PC-3 (cell line): ENCODE measurements at regions not wholly inside any gene's neighbourhood (a gene's known extent, or its start where the extent isn't known, plus 50 kb on each side); places are given as distances from the start of the nearest gene placed in this dataset.

Experiments
- EZH2 ChIP-seq: fragments of 300-600 bp; sonication (generic); IDR thresholded peaks from one replicate; pipeline ENCODE4 v1.6.1; 2017; ENCODE audit warnings: antibody characterized with exemption, mild to moderate bottlenecking, low read length; ENCODE audit not compliant: unreplicated experiment
- EZH2phosphoT487 ChIP-seq: fragments of 300-600 bp; sonication (generic); IDR thresholded peaks from 2 replicates; pipeline ENCODE4 v1.6.1; 2018; ENCODE audit warnings: mild to moderate bottlenecking, antibody characterized with exemption, low read length, borderline replicate concordance
- TF ChIP-seq, protein P1 (sequence below): fragments of 300-600 bp; sonication (generic); conservative IDR thresholded peaks from 2 replicates; pipeline ENCODE4 v1.5.1; 2017; ENCODE audit warnings: antibody characterized with exemption, low read depth, mild to moderate bottlenecking, low read length

DNA sequence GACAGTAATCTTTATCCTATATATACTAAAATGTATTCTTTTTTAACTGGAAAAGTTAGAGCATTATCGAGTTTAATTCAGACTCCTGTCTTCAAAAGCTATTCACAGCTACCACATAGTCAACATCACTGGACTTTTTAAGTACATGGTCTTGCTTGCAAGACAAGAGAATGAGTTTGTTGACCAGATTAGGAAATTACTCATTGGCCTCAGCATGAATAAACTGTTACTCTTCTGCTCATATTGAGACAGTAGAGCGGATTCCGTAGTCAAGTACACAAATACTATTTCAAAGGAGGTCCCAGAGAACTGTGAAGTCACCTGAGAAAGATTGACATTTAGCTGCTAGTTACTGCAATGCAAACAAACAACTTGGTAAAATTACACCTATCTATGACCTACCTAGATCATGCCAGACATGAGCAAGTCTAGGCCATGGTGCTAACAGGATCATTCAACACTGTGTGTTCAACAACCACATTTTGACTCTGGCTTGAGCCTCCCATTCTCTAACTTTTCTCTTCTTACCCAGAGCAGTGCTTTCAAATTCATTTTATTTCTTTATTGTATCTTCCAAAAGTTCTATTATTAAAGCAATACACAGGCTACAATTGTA lies 280.9 kb downstream of the NEBL start:
- TF ChIP-seq, protein P1, sequence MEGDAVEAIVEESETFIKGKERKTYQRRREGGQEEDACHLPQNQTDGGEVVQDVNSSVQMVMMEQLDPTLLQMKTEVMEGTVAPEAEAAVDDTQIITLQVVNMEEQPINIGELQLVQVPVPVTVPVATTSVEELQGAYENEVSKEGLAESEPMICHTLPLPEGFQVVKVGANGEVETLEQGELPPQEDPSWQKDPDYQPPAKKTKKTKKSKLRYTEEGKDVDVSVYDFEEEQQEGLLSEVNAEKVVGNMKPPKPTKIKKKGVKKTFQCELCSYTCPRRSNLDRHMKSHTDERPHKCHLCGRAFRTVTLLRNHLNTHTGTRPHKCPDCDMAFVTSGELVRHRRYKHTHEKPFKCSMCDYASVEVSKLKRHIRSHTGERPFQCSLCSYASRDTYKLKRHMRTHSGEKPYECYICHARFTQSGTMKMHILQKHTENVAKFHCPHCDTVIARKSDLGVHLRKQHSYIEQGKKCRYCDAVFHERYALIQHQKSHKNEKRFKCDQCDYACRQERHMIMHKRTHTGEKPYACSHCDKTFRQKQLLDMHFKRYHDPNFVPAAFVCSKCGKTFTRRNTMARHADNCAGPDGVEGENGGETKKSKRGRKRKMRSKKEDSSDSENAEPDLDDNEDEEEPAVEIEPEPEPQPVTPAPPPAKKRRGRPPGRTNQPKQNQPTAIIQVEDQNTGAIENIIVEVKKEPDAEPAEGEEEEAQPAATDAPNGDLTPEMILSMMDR = no peak
- TF ChIP-seq EZH2phosphoT487 (no peak), EZH2 (no peak)
